Activated CD8-positive, alpha-beta memory T cell treated with anti-CD3 and anti-CD28 coated beads for 48 hours (primary cell): ENCODE measurements at regions not wholly inside any gene's neighbourhood (a gene's known extent, or its start where the extent isn't known, plus 50 kb on each side); places are given as distances from the start of the nearest gene placed in this dataset.
"Not testable (repeated sequence)": the region's sequence is repeated elsewhere in the genome, so short reads cannot be mapped to it uniquely, and the experiment has no call there.

Experiments used
- DNase-seq, 3 experiments: peaks; one replicate each; pipeline ENCODE4 v3.0.0-alpha.2; 2020; ENCODE audit warnings: low read depth in 2 of 3, low spot score in 2 of 3

GRCh38 chr13:89521672-89522071, 1825.8 kb upstream of the MIR17HG start:
- DNase-seq = not testable (repeated sequence)

DNA sequence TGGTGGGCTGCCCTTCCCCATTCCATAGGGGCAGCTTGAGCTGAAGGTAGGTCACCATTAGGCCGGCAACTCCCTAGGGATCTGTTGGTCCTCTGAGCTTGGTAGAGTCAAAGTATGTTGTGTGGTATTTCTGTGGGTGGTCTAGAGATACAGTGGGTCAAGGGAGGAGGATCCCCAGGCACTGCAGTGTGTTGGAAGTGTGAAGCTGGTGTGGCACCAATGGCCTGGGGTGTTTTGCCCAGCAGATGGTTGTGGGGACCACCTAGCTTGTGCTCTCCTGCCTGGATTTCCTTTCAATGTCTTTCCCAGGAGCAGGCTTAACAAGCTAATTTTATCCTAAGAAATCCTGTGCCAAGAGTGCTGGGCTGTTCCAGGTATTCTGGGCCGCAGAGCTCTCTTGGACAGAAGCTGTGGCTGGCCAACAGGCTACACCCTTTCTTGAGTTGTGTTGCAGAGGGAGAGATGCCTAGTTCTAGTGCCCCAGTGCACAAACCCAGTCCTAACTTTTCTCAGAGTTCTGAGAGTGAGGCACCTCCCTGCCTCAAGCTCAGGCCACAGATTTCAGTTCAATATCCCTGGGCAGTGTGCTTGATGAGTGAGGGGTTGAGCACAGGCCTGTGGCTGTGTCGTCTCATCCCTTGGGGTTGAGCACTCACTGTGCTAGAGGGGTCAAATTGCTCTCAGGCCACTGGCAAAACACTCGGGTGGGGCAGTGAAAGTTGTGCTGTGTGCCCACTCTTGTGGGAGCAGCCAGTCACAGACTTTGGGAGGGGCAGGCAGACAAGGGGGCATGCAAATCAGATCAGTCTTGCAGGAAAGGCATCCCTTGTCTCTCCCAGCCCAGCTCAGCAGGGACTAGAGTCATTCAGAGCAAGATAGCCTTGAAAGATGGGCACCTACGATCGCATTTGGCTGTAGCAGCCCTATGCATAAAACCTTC, 1806.1 kb upstream of the MIR17HG start:
- no peak for DNase-seq

- no peak for DNase-seq
Observed at GRCh38 chr13:89550938-89551337, 1796.5 kb upstream of the MIR17HG start.

- DNase-seq = no peak
Observed at GRCh38 chr13:89554801-89555200, 1792.7 kb upstream of the MIR17HG start.

DNA sequence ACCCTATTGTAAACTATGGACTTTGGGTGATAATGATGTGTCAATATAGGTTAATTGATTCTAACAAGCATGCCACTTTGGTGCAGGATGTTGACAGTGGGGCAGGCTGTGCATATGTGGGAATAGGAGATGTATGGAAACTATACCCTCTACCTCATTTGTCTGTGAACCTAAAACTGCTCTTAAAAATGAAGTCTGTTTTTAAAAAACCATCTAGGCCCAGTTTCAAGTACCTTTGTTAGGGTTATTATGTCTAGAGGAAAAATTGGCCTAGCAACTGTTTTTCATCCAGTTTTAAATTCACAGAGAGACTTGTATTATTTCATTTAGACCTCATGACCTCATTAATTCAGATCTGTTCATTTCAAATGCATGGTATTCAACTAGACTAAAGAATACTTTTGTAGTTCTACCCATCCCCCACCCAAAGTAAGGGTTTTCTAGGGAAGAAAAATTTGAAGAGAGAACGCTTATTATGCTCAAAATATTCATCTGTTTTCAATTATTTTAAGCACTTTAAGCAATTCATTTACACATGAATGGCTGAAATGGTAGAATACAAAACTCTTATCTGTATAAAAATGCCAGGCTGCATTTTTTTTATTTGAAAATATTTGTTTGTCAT, 1781.9 kb upstream of the MIR17HG start:
- no peak for DNase-seq

DNA sequence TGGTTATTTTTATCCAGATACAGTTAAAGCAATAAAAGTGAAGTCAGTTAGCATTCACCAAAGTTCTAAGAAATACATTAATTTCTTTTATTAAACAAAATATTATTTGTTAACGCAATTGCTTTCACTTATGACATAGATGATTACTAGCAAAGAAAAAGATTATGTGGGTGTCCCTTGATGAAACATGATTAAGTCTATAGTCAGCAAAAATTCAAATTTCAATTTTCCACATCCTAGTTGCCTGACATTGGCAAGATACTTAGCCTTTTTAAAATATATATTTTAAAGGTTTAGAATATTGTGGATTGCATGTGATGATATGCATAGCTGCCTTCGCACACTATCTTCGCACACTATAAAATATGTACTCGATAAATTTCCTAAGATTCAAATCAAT, 1780.5 kb upstream of the MIR17HG start:
- DNase-seq = no peak

- no peak for DNase-seq
Observed at GRCh38 chr13:89568276-89568675, 1779.2 kb upstream of the MIR17HG start.

DNA sequence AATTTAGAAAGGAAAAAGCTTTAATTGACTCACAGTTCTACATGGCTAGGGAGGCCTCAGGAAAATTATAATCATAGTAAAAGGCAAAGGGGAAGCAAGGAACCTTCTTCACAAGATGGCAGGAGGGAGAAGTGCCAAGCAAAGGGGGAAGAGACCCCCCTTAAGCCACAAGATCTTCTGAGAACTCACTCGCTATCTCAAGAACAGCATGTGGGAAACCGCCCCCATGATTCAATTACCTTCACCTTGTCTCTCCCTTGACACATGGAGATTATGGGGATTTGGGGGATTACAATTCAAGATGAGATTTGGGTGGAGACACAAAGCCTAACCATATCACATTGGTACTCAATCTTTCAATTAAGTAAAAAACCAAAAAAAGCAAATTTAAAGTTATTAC, 1778.7 kb upstream of the MIR17HG start:
- no peak for DNase-seq

GRCh38 chr13:89571676-89572075, 1775.8 kb upstream of the MIR17HG start:
- DNase-seq = no peak

GRCh38 chr13:89574077-89574476, 1773.4 kb upstream of the MIR17HG start:
- no peak for DNase-seq

DNA sequence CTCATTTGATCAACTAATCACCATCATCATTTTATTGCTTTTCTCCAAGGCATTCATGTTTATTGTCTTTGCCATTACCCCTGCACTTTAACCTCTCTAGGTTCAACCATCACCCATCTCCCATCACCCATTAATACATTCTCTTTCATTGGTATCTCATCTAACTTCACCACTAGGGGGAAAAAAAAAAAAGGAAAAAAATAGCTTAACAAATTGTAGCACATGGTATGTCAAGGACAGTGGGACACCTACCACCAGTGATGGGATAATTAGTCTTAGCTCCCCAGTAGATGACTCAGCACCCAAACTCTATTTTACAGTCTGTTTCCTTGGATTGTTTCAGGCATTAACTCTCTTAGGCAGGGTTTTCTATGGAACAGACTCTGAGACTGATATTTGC, 1770.2 kb upstream of the MIR17HG start:
- no peak for DNase-seq

DNA sequence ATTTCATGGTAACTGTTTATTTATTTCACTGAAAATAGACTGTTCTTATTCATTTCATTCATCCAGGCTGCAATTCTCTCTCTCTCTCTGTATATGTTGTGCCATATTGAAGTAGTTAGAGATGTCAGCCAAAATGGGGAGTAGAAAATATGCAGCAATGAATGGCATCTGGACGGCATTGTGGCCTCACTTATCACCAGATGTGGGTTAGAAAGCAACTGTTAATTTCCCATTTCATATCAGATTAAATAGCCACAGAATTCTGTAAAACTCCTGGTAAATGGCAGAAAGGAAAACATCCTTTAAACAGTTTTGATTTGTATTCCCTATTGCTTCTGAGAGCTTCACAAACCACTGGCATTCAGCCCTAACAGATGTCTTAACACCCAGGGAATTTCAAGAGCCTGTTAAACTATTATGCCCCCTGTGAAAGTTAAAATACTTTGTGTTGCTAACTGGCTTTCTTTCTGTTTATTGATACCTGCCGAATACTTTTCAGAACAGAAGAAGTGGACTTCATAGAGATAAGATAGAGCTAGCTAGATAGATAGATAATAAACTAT, 1763.3 kb upstream of the MIR17HG start:
- no peak for DNase-seq

GRCh38 chr13:89602655-89603054, 1744.8 kb upstream of the MIR17HG start:
- DNase-seq = no peak

DNA sequence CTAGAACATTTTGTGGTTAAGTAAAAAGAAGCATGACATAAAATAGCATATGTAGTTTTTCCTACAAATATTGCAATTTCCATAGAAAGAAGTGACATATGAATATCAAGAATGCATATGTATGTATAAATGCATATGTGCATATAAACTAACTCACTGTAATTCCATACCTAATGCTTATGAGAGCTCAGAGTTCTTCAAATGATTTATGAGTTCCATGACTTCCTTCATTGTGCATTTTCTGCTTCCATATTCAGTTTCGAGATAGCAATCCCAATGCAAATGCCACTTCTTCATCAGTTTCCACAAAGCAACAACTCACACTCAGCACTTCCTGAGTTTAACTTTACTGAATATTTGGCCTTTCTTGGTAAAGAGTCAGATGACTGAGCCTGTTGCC, 1744.3 kb upstream of the MIR17HG start:
- DNase-seq = no peak

GRCh38 chr13:89609318-89609717, 1738.2 kb upstream of the MIR17HG start:
- DNase-seq = no peak

DNA sequence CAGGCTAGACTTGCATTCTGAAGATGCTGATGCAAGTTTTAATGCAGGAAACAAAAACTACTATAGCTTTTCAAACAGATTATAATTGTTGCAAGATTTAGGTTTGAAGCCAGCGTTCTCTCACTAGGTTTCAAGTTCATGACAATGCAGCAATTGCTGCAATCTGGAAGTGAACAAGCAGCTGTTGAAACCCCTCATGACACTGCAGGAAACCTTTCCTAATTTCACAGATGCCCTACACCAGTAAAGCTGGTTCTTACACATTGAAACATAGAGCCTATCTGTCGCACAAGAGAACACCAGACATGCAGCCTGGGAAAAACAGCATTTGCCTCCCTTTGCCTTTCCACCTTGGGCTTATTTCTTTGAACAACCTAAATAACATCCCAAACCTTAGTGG, 1737.2 kb upstream of the MIR17HG start:
- no peak for DNase-seq

DNA sequence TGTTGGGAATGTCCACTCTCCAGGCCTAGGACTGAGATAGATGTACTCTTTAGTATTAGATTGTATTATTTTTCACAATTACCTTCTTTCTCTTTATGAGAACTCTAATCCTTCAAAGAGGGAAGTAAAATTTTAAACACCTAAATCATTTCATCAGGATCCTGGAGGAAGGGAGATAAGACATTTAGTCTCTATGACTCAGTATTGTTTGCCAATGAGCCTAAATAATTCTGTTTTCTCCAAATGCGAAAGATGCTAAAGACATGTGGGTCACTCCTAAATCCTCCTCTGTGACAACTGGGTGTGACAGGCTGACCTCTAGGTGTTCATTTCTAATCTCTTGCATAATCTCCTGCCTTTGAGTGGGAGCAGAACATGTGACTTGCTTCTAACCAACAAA, 1736.6 kb upstream of the MIR17HG start:
- DNase-seq = no peak

GRCh38 chr13:89627996-89628395, 1719.5 kb upstream of the MIR17HG start:
- DNase-seq = no peak

DNA sequence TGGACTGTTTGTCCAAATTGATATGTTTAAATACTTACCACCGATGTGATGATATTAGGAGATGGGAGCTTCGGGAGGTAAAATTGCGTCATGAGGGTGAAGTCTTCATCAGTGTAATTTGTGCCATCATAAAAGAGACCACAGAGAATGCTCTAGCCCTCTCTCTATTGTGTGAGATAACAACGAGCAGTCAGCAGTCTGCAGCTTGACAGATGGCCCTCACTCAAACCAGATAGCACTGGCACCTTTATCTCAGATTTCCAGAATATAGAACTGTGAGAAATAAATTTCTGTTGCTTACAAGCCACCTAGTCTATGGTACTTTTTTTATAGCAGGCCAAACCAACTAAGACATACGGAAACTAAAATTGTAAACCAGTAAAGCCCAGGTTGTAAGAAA, 1718.9 kb upstream of the MIR17HG start:
- no peak for DNase-seq

- DNase-seq = no peak
Observed at GRCh38 chr13:89650226-89650625, 1697.3 kb upstream of the MIR17HG start.

GRCh38 chr13:89660752-89661151, 1686.7 kb upstream of the MIR17HG start:
- DNase-seq = no peak

DNA sequence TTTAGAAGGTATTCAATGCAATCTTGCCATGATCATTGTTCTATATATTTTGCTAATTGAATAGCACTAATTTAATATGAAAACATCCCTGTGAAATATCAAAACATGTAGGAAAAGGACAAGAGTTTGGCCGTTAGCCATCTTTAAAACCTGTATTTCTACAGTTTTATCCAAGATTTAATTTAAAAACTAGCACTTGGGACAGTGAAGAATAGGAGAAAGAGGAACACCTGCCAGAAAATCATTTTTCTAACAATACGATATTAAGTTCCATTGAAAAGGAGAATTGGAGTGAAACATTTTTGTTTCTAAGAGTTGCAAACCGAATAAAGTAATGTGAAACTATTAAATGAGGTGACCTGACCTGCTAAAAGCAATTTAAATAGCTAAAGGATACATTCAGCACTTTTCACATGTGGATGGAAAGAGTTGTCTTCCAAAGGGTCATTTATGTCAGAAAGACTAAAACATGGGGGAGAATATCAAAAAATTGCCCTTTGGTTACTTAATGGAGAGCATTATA, 1673.6 kb upstream of the MIR17HG start:
- DNase-seq = no peak
